OCI-LY3 (cell line): ENCODE measurements at regions not wholly inside any gene's neighbourhood (a gene's known extent, or its start where the extent isn't known, plus 50 kb on each side); places are given as distances from the start of the nearest gene placed in this dataset.
"Not testable (repeated sequence)": the region's sequence is repeated elsewhere in the genome, so short reads cannot be mapped to it uniquely, and the experiment has no call there.

Source experiments
- H2AFZ ChIP-seq: fragments of 200-600, 300-600 bp; shearing (Covaris generic); 2 replicates; pipeline ENCODE4 v1.6.0; 2014; ENCODE audit warnings: antibody characterized with exemption, low read depth, low read length
- H3K27ac ChIP-seq: fragments of 200-600, 300-600 bp; sonication (generic); 2 replicates; pipeline ENCODE4 v1.5.1; 2014; ENCODE audit warnings: mild to moderate bottlenecking, low read length, moderate library complexity, mixed read lengths
- H3K27me3 ChIP-seq: fragments of 200-600, 300-600 bp; sonication (generic); 2 replicates; pipeline ENCODE4 v1.6.1; 2014; ENCODE audit warnings: low read depth, low read length, mixed read lengths
- H3K36me3 ChIP-seq: fragments of 200-600, 300-600 bp; sonication (generic); replicated peaks from 2 replicates; pipeline ENCODE3; 2014; ENCODE audit warnings: low read depth, low read length, mixed read lengths
- H3K4me1 ChIP-seq: fragments of 300-600, 200-600 bp; sonication (generic); 2 replicates; pipeline ENCODE4 v1.6.1; 2014; ENCODE audit warnings: low read length, mixed read lengths
- H3K4me2 ChIP-seq: fragments of 200-600, 300-600 bp; sonication (generic); 2 replicates; pipeline ENCODE4 v1.6.1; 2014; ENCODE audit warnings: low read length, mixed read lengths
- H3K4me3 ChIP-seq: fragments of 300-600, 200-600 bp; sonication (generic); 2 replicates; pipeline ENCODE4 v1.5.1; 2014; ENCODE audit warnings: antibody characterized with exemption, mild to moderate bottlenecking, low read length, moderate library complexity
- H3K79me2 ChIP-seq: fragments of 300-600, 200-600 bp; shearing (Covaris generic); 2 replicates; pipeline ENCODE4 v1.6.1; 2014; ENCODE audit warnings: mild to moderate bottlenecking, low read length, mixed read lengths
- H3K9ac ChIP-seq: fragments of 300-600, 200-600 bp; shearing (Covaris generic); 2 replicates; pipeline ENCODE4 v1.6.0; 2014; ENCODE audit warnings: mild to moderate bottlenecking, low read length, moderate library complexity
- H3K9me3 ChIP-seq: fragments of 200-600, 300-600 bp; shearing (Covaris generic); 2 replicates; pipeline ENCODE4 v1.6.1; 2014; ENCODE audit warnings: low read length, mixed read lengths; ENCODE audit not compliant: insufficient read depth
- H4K20me1 ChIP-seq: fragments of 200-600, 300-600 bp; sonication (generic); 2 replicates; pipeline ENCODE4 v1.6.1; 2016; ENCODE audit warnings: low read length, mixed read lengths; ENCODE audit not compliant: insufficient read depth
- CTCF ChIP-seq: fragments of 200-600, 300-600 bp; sonication (generic); IDR thresholded peaks from 2 replicates; pipeline ENCODE4 v1.5.1; 2014; ENCODE audit warnings: antibody characterized with exemption, low read length, low read depth
- EZH2phosphoT487 ChIP-seq: fragments of 200-600 bp; shearing (Covaris generic); IDR thresholded peaks from 2 replicates; pipeline ENCODE4 v1.6.1; 2018; ENCODE audit warnings: antibody characterized with exemption, mixed run types, low read depth

- no peak for TF ChIP-seq EZH2phosphoT487
- no peak for TF ChIP-seq CTCF
- no peak overlapping the region for H3K4me2 ChIP-seq
- H3K9me3 ChIP-seq, result peaks cover 7% of the 10 kb centered on the region; the same call in 1 of the 2 replicates
Measured at GRCh38 chr6:74713941-74714340, 491.9 kb downstream of the COL12A1 start.

GRCh38 chr6:74705451-74705850 lies 500.4 kb downstream of the COL12A1 start:
- Histone ChIP-seq H3K27me3 (no peaks in the 10 kb centered on the region), H2AFZ (no peak overlapping the region), H3K79me2 (no peaks in the 10 kb centered on the region), H3K4me2 (no peak overlapping the region), H3K4me3 (no peak overlapping the region), H3K4me1 (no peaks in the 10 kb centered on the region), H3K36me3 (no peaks in the 10 kb centered on the region), H3K9me3 (no peaks in the 10 kb centered on the region), H4K20me1 (no peaks in the 10 kb centered on the region), H3K27ac (no peak overlapping the region), H3K9ac (no peak overlapping the region)
- TF ChIP-seq CTCF (no peak), EZH2phosphoT487 (no peak)

More at GRCh38 chr6:74713941-74714340, 491.9 kb downstream of the COL12A1 start:
- no peaks in the 10 kb centered on the region for H3K36me3 ChIP-seq
- no peaks in the 10 kb centered on the region for H3K79me2 ChIP-seq
- H4K20me1 ChIP-seq, result no peaks in the 10 kb centered on the region
- no peak overlapping the region for H2AFZ ChIP-seq
- H3K9ac ChIP-seq, result no peak overlapping the region
- no peak overlapping the region for H3K27ac ChIP-seq
- peaks cover 5% of the 10 kb centered on the region; the same call in 1 of the 2 replicates for H3K4me1 ChIP-seq
- H3K4me3 ChIP-seq, result no peak overlapping the region
- no peaks in the 10 kb centered on the region for H3K27me3 ChIP-seq

GRCh38 chr6:74704540-74704939 lies 501.3 kb downstream of the COL12A1 start:
- H4K20me1 ChIP-seq, H3K9me3 ChIP-seq, H2AFZ ChIP-seq, H3K4me1 ChIP-seq, H3K36me3 ChIP-seq, H3K27ac ChIP-seq, H3K4me2 ChIP-seq, H3K9ac ChIP-seq, H3K4me3 ChIP-seq, H3K27me3 ChIP-seq, H3K79me2 ChIP-seq: not testable (repeated sequence)

- Histone ChIP-seq H3K4me2 (peak overlapping the region; percentile 63), H3K4me3 (no peak overlapping the region; the same call in 1 of the 2 replicates), H3K4me1 (peaks cover 11% of the 10 kb centered on the region), H3K9me3 (no peaks in the 10 kb centered on the region), H3K36me3 (no peaks in the 10 kb centered on the region), H3K27ac (no peak overlapping the region), H3K9ac (no peak overlapping the region), H2AFZ (peak overlapping the region; percentile 94; the same call in 1 of the 2 replicates), H3K79me2 (no peaks in the 10 kb centered on the region), H3K27me3 (no peaks in the 10 kb centered on the region), H4K20me1 (no peaks in the 10 kb centered on the region)
- no peak for TF ChIP-seq CTCF
- TF ChIP-seq EZH2phosphoT487, result no peak
Measured at GRCh38 chr6:74690365-74690764, 515.5 kb downstream of the COL12A1 start.

- no peaks in the 10 kb centered on the region for H3K36me3 ChIP-seq
- no peaks in the 10 kb centered on the region for H3K79me2 ChIP-seq
- no peaks in the 10 kb centered on the region for H4K20me1 ChIP-seq
- H3K4me1 ChIP-seq, result peaks cover 11% of the 10 kb centered on the region
- no peaks in the 10 kb centered on the region for H3K9me3 ChIP-seq
- TF ChIP-seq CTCF (no peak), EZH2phosphoT487 (no peak)
- no peak overlapping the region for H3K27ac ChIP-seq
- no peak overlapping the region; the same call in 1 of the 2 replicates for H3K9ac ChIP-seq
- no peaks in the 10 kb centered on the region for H3K27me3 ChIP-seq
- peak overlapping the region; percentile 63 for H3K4me2 ChIP-seq
- peak overlapping the region; percentile 43 for H3K4me3 ChIP-seq
- peak overlapping the region; percentile 94 for H2AFZ ChIP-seq
Measured at GRCh38 chr6:74689601-74690000, 516.3 kb downstream of the COL12A1 start.
